NCI-H1105 (cell line): ENCODE measurements at regions not wholly inside any gene's neighbourhood (a gene's known extent, or its start where the extent isn't known, plus 50 kb on each side); places are given as distances from the start of the nearest gene placed in this dataset.

Experiments
- DNase-seq: peaks from one replicate; lab custom pipeline; 2025; lab: John Stamatoyannopoulos, UW

- DNase-seq: no peak
Observed at GRCh38 chr2:67241453-67241852, 155.7 kb upstream of the ETAA1 start.

GRCh38 chr2:67242456-67242855, 154.7 kb upstream of the ETAA1 start:
- no peak for DNase-seq

- DNase-seq: no peak
Observed at GRCh38 chr2:67243919-67244318, 153.2 kb upstream of the ETAA1 start.

GRCh38 chr2:67246791-67247190, 150.3 kb upstream of the ETAA1 start:
- DNase-seq: no peak

GRCh38 chr2:67251741-67252140, 145.4 kb upstream of the ETAA1 start:
- DNase-seq: no peak

- DNase-seq: peak; percentile 55
Observed at GRCh38 chr2:67255933-67256615, 141.1 kb upstream of the ETAA1 start.

- no peak for DNase-seq
Observed at GRCh38 chr2:67256892-67257291, 140.2 kb upstream of the ETAA1 start.

GRCh38 chr2:67258122-67258521, 139.0 kb upstream of the ETAA1 start:
- no peak for DNase-seq

GRCh38 chr2:67258831-67259230, 138.3 kb upstream of the ETAA1 start:
- DNase-seq: no peak

- DNase-seq: no peak
Observed at GRCh38 chr2:67259556-67260342, 137.4 kb upstream of the ETAA1 start.

- no peak for DNase-seq
Observed at GRCh38 chr2:67260343-67261277, 136.5 kb upstream of the ETAA1 start.

- no peak for DNase-seq
Observed at GRCh38 chr2:67267241-67267640, 129.9 kb upstream of the ETAA1 start.

GRCh38 chr2:67268797-67269196, 128.3 kb upstream of the ETAA1 start:
- DNase-seq: no peak

GRCh38 chr2:67272195-67272594, 124.9 kb upstream of the ETAA1 start:
- no peak for DNase-seq

- no peak for DNase-seq
Observed at GRCh38 chr2:67277450-67277849, 119.7 kb upstream of the ETAA1 start.

GRCh38 chr2:67281101-67281500, 116.0 kb upstream of the ETAA1 start:
- DNase-seq: no peak

GRCh38 chr2:67283641-67284040, 113.5 kb upstream of the ETAA1 start:
- no peak for DNase-seq

GRCh38 chr2:67286981-67287759, 110.0 kb upstream of the ETAA1 start:
- no peak for DNase-seq

- DNase-seq: no peak
Observed at GRCh38 chr2:67289271-67289670, 107.9 kb upstream of the ETAA1 start.

- no peak for DNase-seq
Observed at GRCh38 chr2:67289921-67290371, 107.2 kb upstream of the ETAA1 start.

GRCh38 chr2:67290451-67291290, 106.5 kb upstream of the ETAA1 start:
- DNase-seq: no peak
